ENCODE measurements at regions not wholly inside any gene's neighbourhood (a gene's known extent, or its start where the extent isn't known, plus 50 kb on each side); places are given as distances from the start of the nearest gene placed in this dataset.
"Not testable (repeated sequence)": the region's sequence is repeated elsewhere in the genome, so short reads cannot be mapped to it uniquely, and the experiment has no call there.

DNA sequence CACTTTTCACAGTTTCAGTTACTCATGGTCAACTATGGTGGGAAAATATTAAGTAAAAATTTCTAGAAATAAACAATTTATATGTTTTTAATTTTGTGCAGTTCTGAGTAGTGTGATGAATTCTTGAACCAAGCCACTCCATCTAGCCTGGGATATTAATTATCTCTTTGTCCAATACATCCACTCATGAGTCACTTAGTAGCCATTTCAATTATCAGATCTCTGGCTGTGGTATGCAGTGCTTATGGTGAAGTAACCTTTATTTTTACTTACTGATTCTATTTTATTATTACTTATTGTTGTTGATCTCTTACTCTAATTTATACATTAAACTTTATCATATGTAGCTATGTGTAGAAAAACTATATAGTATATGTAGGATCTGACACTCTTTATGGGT lies 128.9 kb upstream of the KLHL1 start:
- no peak for TF ChIP-seq MAX (IDR thresholded peaks at IDR 0.05; ENCODE audit: low read depth, low read length)
- no peak for TF ChIP-seq POLR2A (IDR thresholded peaks at IDR 0.05; ENCODE audit: extremely low read depth, insufficient read length)
- no peak overlapping the region for H3K4me3 ChIP-seq (ENCODE audit: low read depth, low read length)

DNA sequence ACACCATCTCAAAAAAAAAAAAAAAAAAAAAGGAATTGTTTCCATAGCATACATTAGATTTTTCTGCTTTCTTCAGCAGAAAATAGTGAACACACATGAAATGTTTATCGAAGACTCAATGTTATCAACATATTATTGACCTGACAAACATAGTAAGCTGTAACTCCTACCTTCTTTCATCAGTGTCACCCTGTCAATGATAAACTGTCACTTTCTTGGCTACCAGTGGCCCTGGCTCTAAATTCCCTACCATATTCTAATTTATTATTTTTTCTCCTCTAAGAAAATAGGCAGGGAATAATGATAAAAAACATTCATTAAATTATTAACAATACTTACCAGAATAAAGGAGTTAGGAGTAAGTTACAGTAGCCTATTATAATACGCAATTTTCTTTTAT lies 127.3 kb upstream of the KLHL1 start:
- no peak overlapping the region for H3K4me3 ChIP-seq (ENCODE audit: low read depth, low read length)
- TF ChIP-seq MAX (IDR thresholded peaks at IDR 0.05; ENCODE audit: low read depth, low read length) = no peak
- no peak for TF ChIP-seq CTCF (IDR thresholded peaks at IDR 0.05; ENCODE audit: low read depth, low read length)
- TF ChIP-seq POLR2A (IDR thresholded peaks at IDR 0.05; ENCODE audit: extremely low read depth, insufficient read length) = no peak
- no peak for TF ChIP-seq MYC (IDR thresholded peaks at IDR 0.05; ENCODE audit: low read depth, low read length)
- DNase-seq (ENCODE audit: low read depth) = no peak

More for the DNA sequence above, 128.9 kb upstream of the KLHL1 start:
- DNase-seq (ENCODE audit: low read depth) = no peak

DNA sequence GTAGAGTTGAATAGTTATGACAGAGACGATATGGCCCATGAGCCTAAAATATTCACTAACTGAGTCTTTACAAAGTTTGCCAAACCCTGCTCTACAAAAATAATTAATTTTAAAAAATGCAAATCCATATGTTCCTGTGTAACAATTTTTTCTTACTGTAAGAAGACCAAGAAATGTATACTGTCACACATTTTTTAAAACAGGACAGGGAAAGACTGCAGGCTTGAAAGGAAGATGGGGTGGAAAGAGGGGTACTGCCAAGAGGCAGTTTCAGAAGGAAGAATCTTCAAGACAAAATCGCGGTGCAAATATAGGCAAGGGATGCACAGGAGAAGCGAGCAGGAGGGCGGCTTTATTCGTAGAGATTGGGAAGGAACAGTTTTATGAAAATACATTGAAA lies 115.7 kb upstream of the KLHL1 start:
- DNase-seq (ENCODE audit: low read depth) = no peak
- H3K4me3 ChIP-seq (ENCODE audit: low read depth, low read length) = no peak overlapping the region
- TF ChIP-seq MYC (IDR thresholded peaks at IDR 0.05; ENCODE audit: low read depth, low read length) (no peak), CTCF (IDR thresholded peaks at IDR 0.05; ENCODE audit: low read depth, low read length) (no peak), POLR2A (IDR thresholded peaks at IDR 0.05; ENCODE audit: extremely low read depth, insufficient read length) (no peak), MAX (IDR thresholded peaks at IDR 0.05; ENCODE audit: low read depth, low read length) (no peak)

DNA sequence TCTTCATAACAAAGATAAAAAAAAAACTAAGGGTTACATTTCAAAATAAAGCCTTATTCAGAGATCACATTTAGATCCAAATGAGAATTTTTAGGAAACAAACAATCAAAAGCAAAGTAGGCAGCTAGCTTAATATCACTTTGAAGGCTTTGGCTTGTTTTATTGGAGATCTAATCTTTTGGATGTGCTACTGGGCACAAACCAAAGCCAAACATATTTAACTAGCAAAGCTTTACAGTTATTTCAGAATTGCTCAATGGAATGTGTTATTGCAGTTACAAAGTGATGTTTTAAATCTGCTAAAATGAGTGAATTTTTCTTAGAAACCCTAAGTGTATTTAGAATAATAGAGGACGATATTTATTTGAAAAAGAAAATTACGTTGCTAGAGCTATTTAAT lies 114.7 kb upstream of the KLHL1 start:
- no peak overlapping the region for H3K4me3 ChIP-seq (ENCODE audit: low read depth, low read length)
- DNase-seq (ENCODE audit: low read depth) = no peak
- no peak for TF ChIP-seq MYC (IDR thresholded peaks at IDR 0.05; ENCODE audit: low read depth, low read length)
- no peak for TF ChIP-seq CTCF (IDR thresholded peaks at IDR 0.05; ENCODE audit: low read depth, low read length)
- no peak for TF ChIP-seq POLR2A (IDR thresholded peaks at IDR 0.05; ENCODE audit: extremely low read depth, insufficient read length)
- TF ChIP-seq MAX (IDR thresholded peaks at IDR 0.05; ENCODE audit: low read depth, low read length) = no peak

- TF ChIP-seq MAX (IDR thresholded peaks at IDR 0.05; ENCODE audit: low read depth, low read length) = no peak
- no peak for TF ChIP-seq POLR2A (IDR thresholded peaks at IDR 0.05; ENCODE audit: extremely low read depth, insufficient read length)
- no peak for TF ChIP-seq MYC (IDR thresholded peaks at IDR 0.05; ENCODE audit: low read depth, low read length)
- no peak for TF ChIP-seq CTCF (IDR thresholded peaks at IDR 0.05; ENCODE audit: low read depth, low read length)
- DNase-seq (ENCODE audit: low read depth) = no peak
- H3K4me3 ChIP-seq (ENCODE audit: low read depth, low read length) = no peak overlapping the region
Measured at GRCh38 chr13:70218618-70219017, 110.4 kb upstream of the KLHL1 start.

DNA sequence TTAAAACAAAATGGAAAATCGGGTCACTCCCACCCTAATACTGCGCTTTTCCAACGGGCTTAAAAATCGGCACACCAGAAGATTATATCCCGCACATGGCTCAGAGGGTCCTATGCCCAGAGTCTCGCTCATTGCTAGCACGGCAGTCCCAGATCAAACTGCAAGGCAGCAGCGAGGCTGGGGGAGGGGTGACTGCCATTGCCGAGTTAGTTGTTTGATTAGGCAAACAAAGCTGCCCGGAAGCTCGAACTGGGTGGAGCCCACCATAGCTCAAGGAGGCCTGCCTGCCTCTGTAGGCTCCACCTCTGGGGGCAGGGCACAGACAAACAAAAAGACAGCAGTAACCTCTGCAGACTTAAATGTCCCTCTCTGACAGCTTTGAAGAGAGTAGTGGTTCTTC lies 100.7 kb upstream of the KLHL1 start:
- DNase-seq (ENCODE audit: low read depth); H3K4me3 ChIP-seq (ENCODE audit: low read depth, low read length): not testable (repeated sequence)

DNA sequence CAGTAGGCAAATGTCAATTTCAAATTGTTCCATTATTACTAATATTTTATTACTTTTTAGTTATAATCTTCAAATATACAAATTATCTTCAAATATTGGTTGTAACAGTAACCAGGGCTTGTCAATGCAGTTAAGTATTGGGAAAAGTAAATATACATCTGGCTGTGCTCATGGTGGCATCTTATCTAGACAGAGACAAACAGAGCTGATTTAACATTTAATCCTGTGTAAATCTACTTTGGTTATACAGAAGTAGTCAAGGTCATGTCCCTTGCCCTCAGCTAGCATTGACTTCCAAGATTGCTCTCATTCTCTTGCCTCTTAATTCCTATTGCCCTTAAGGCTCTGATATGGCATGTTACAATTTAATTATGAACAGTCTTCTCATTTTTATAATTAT lies 98.4 kb upstream of the KLHL1 start:
- no peak for TF ChIP-seq POLR2A (IDR thresholded peaks at IDR 0.05; ENCODE audit: extremely low read depth, insufficient read length)
- no peak for TF ChIP-seq CTCF (IDR thresholded peaks at IDR 0.05; ENCODE audit: low read depth, low read length)
- no peak for TF ChIP-seq MYC (IDR thresholded peaks at IDR 0.05; ENCODE audit: low read depth, low read length)
- TF ChIP-seq MAX (IDR thresholded peaks at IDR 0.05; ENCODE audit: low read depth, low read length) = no peak
- no peak overlapping the region for H3K4me3 ChIP-seq (ENCODE audit: low read depth, low read length)
- DNase-seq (ENCODE audit: low read depth) = no peak

Measured in NB4 (cell line).